Hepatocyte (in vitro differentiated cells): ENCODE measurements at regions not wholly inside any gene's neighbourhood (a gene's known extent, or its start where the extent isn't known, plus 50 kb on each side); places are given as distances from the start of the nearest gene placed in this dataset.

Experiments
- EZH2 ChIP-seq: fragments of 200-600 bp; sonication (generic); IDR thresholded peaks from 2 replicates; pipeline ENCODE4 v1.6.1; 2016; ENCODE audit warnings: antibody characterized with exemption, mild to moderate bottlenecking, borderline replicate concordance
- EZH2phosphoT487 ChIP-seq: fragments of 200-600 bp; sonication (generic); IDR thresholded peaks from one replicate; pipeline ENCODE4 v1.6.1; 2018; ENCODE audit warnings: antibody characterized with exemption, mild to moderate bottlenecking, low read depth, moderate library complexity; ENCODE audit not compliant: unreplicated experiment, severe bottlenecking
- TF ChIP-seq, protein P1 (sequence below): fragments of 200-600 bp; sonication (generic); IDR thresholded peaks from 2 replicates; pipeline ENCODE4 v1.5.1; 2016; ENCODE audit warnings: antibody characterized with exemption, mild to moderate bottlenecking; ENCODE audit not compliant: poor library complexity

- TF ChIP-seq EZH2 (no peak), EZH2phosphoT487 (no peak)
- TF ChIP-seq, protein P1, sequence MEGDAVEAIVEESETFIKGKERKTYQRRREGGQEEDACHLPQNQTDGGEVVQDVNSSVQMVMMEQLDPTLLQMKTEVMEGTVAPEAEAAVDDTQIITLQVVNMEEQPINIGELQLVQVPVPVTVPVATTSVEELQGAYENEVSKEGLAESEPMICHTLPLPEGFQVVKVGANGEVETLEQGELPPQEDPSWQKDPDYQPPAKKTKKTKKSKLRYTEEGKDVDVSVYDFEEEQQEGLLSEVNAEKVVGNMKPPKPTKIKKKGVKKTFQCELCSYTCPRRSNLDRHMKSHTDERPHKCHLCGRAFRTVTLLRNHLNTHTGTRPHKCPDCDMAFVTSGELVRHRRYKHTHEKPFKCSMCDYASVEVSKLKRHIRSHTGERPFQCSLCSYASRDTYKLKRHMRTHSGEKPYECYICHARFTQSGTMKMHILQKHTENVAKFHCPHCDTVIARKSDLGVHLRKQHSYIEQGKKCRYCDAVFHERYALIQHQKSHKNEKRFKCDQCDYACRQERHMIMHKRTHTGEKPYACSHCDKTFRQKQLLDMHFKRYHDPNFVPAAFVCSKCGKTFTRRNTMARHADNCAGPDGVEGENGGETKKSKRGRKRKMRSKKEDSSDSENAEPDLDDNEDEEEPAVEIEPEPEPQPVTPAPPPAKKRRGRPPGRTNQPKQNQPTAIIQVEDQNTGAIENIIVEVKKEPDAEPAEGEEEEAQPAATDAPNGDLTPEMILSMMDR = no peak
These were observed 598.1 kb upstream of the ADGRL4 start for GRCh38 chr1:79604490-79605198.
